ENCODE measurements at regions not wholly inside any gene's neighbourhood (a gene's known extent, or its start where the extent isn't known, plus 50 kb on each side); places are given as distances from the start of the nearest gene placed in this dataset.

DNA sequence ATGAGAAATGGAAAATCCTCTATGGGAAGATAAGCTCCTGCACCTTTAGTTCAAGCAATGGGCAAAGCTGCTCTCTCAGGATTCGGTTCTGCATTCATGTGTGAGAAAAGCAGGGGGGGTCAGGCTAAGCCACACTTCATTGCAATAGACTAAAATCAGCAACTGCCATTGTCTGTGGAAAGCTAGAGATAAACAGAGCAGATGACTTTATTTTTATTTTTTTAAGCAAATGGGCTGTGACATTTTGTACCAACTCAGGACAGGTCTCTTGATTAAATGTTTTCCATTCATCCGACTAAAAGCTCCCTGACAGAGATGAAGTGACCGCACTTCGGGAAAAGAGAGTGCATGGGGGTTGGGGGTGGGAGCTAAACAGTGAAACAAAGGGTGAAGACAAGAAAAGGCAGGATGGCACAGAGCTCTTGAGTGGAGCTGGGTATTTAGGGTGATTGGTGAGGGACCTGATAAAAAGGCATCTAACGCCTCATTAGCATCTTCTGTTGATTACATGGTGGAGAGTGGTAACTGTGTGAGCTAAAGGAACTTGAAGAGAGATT lies 987.4 kb downstream of the TUSC7 start:
- Histone ChIP-seq H2BK12ac (ENCODE audit: low read depth, low read length) (no peak overlapping the region), H3K79me1 (ENCODE audit: low read depth, low read length) (no peaks in the 10 kb centered on the region), H3K36me3 (ENCODE audit: control insufficient read depth in 2 of 4, insufficient read depth in 4 of 4, low read length in 3 of 4) (no peaks in the 10 kb centered on the region), H3K4ac (replicated peaks; ENCODE audit: insufficient read length, low read depth, low read length) (no peak overlapping the region), H3K23ac (ENCODE audit: insufficient read length) (no peak overlapping the region), H3K18ac (ENCODE audit: extremely low read depth, low read length) (no peak overlapping the region), H3K14ac (ENCODE audit: insufficient read length) (no peak overlapping the region), H3K9ac (replicated peaks in 1 of 4; ENCODE audit: extremely low read depth in 1 of 4, low read depth in 3 of 4, low read length in 3 of 4) (no peak overlapping the region), H3K9me3 (ENCODE audit: insufficient read depth in 2 of 2, low read depth in 1 of 2, low read length in 1 of 2) (no peaks in the 10 kb centered on the region), H2AK5ac (ENCODE audit: low read depth, low read length) (no peak overlapping the region), H2AFZ (ENCODE audit: low read length) (no peak overlapping the region), H3K23me2 (ENCODE audit: low read depth, low read length) (no peaks in the 10 kb centered on the region; the same call in 1 of the 2 replicates), H2BK120ac (replicated peaks; ENCODE audit: low read depth, low read length) (no peak overlapping the region), H4K91ac (replicated peaks; ENCODE audit: insufficient read length, low read length) (no peak overlapping the region), H2BK20ac (ENCODE audit: low read length) (no peak overlapping the region), H3K56ac (replicated peaks; ENCODE audit: insufficient read length, low read depth, low read length) (no peak overlapping the region), H2BK5ac (ENCODE audit: low read depth, low read length) (no peak overlapping the region), H3K27me3 (replicated peaks in 1 of 4; ENCODE audit: control insufficient read depth in 3 of 4, extremely low read depth in 1 of 4, insufficient read depth in 3 of 4, low read length in 3 of 4) (no peaks in the 10 kb centered on the region), H3K79me2 (ENCODE audit: control insufficient read depth in 1 of 2, insufficient read depth in 2 of 2, low read length in 2 of 2) (no peaks in the 10 kb centered on the region), H3K4me3 (ENCODE audit: extremely low read depth in 1 of 4, insufficient read depth in 2 of 4, low read depth in 3 of 4, low read length in 4 of 4) (no peak overlapping the region), H3K27ac (ENCODE audit: low read depth, low read length) (no peak overlapping the region), H3K4me1 (replicated peaks in 1 of 4; ENCODE audit: control insufficient read depth in 3 of 4, insufficient read depth in 4 of 4, low read length in 3 of 4) (peaks cover 0 to 2% (median 0%) of the 10 kb centered on the region in 4 experiments; a peak in 2 of 7 replicates), H4K8ac (ENCODE audit: extremely low read depth, insufficient read depth, low read length) (no peak overlapping the region), H4K20me1 (replicated peaks in 1 of 2; ENCODE audit: control insufficient read depth in 1 of 2, insufficient read depth in 2 of 2, low read length in 2 of 2) (no peaks in the 10 kb centered on the region), H2BK15ac (ENCODE audit: low read length) (no peak overlapping the region), H3K4me2 (ENCODE audit: insufficient read depth in 1 of 2, low read depth in 2 of 2, low read length in 2 of 2) (no peak overlapping the region), H4K5ac (ENCODE audit: insufficient read length, low read depth, low read length) (no peak overlapping the region)
- no peak for TF ChIP-seq TAF7 (optimal IDR thresholded peaks at IDR 0.05; ENCODE audit: borderline replicate concordance, low read depth, low read length)
- CTCF ChIA-PET (ENCODE audit: partially characterized antibody): interaction anchor here (0.6 to 1.5 kb wide), 5 partner anchors 21 to 587 kb away, joined by 3 to 4 read pairs (median 3); no protein-coding TSS in a partner anchor
- POLR2A ChIA-PET (ENCODE audit: partially characterized antibody): interaction anchor here (1.2 kb wide), 1 partner anchor 13 kb away, joined by 3 read pairs; no protein-coding TSS in a partner anchor
- 89% methylated on average over 5 of the region's 5 CpGs; no CpG with 5 or more reads in 1 of the 2 experiments for WGBS, 2 experiments (ENCODE audit: extremely low coverage in 1 of 2, insufficient coverage in 1 of 2, insufficient read length in 1 of 2, insufficient replicate concordance in 2 of 2, low coverage in 1 of 2, low lambda C conversion rate in 2 of 2, missing lambda C conversion rate in 1 of 2)
- no peak for FAIRE-seq
- DNase-seq (ENCODE audit: low read depth in 1 of 2, low spot score in 2 of 2): no peak
